ENCODE measurements at regions not wholly inside any gene's neighbourhood (a gene's known extent, or its start where the extent isn't known, plus 50 kb on each side); places are given as distances from the start of the nearest gene placed in this dataset.

GRCh38 chr12:92213166-92213565, 67.5 kb upstream of the BTG1 start:
- no peak for DNase-seq

GRCh38 chr12:92210071-92210470, 64.4 kb upstream of the BTG1 start:
- DNase-seq: no peak

DNA sequence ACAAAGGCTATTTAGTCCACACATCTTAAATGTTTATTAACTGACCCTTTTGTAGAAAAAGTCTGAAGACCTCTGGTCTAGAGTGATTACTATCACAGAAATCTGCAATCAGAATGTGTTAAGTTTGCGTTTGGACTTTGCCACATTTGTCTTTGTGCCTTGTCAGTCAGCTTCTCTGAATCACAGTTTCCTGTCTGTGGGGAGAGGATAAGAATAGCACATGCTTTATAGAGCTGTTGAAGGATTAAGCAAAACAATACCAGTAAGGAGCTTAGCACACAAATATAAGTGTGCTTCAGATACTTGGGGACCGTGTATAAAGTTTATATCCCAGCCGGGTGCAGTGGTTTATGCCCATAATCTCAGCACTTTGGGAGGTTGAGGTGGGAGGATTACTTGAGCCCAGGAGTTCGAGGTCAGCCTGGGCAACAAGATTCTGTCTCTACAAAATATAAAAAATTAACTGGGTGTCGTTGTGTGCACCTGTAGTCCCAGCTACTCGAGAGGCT, 63.0 kb upstream of the BTG1 start:
- no peak for DNase-seq

DNA sequence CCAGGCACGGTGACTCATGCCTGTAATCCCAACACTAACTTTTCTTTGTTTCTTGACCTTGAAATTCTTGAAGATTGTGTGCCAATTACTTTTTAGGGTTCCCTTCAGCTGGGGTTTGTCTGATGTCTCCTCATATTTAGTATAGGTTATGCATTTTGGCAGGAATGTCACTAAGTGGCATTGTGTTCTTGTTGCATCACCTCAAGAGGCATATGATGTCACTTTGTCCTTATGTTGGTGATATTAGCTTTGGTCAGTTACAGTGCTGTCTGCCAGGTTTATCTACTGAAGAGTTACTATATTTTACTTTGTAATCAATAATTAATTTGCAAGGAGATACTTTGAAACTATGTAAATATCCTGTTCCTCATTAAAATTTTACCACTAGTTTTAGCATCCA, 61.0 kb upstream of the BTG1 start:
- DNase-seq: no peak

GRCh38 chr12:92206011-92206410, 60.4 kb upstream of the BTG1 start:
- no peak for DNase-seq

DNA sequence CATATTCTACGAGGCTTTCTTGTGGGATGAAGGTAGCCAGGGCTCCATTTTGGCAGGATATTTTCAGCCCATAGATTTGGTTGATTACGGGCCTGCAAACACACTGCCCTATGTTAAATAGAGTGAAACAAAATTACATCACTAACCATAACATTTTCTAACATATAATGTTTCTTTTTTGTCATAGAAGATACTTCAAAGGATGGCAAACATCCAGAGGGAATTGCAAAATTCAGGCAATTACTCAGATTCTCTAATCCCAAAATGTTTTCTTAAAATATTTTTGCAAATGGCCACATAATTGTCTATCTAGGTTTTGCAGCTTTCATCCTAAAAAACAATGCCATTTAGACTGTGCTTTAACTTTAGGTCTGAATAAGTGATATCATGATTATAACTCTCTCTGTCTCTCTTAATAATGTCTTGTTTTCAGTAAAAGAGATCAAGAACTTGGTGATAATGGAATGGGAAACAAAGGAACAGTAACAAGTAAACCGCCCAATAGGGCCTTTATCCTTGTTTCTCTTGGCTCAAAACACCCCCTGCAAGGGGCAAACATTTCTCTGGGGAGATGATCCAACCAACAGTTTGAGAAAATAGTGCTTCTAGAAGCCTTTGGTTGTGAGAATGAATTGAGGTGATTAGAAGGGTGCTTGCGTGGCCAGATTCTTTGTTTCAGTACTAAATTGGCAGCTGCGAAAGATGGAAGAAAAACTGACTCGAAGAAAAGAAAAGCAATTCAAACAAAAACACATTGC, 54.4 kb upstream of the BTG1 start:
- no peak for DNase-seq

- DNase-seq: no peak
Observed at GRCh38 chr12:92197815-92198214, 52.2 kb upstream of the BTG1 start.

GRCh38 chr12:92196368-92196767, 50.7 kb upstream of the BTG1 start:
- DNase-seq: no peak

Data from NCI-H2227 treated with DMSO at 0.1 percent for 48 hours (cell line).